HEK293 (cell line): ENCODE measurements at regions not wholly inside any gene's neighbourhood (a gene's known extent, or its start where the extent isn't known, plus 50 kb on each side); places are given as distances from the start of the nearest gene placed in this dataset.

Experiments
- CTCF ChIP-seq: fragments of 450-650 bp; formaldehyde crosslinking; IDR thresholded peaks from 2 replicates; pipeline ENCODE4 v1.5.1; 2016; ENCODE audit warnings: missing biosample characterization, missing genetic modification characterization
- KLF16 ChIP-seq: fragments of 450-650 bp; formaldehyde crosslinking; IDR thresholded peaks from 2 replicates; pipeline ENCODE4 v1.5.1; 2017; ENCODE audit warnings: missing biosample characterization, missing genetic modification characterization
- PATZ1 ChIP-seq: fragments of 450-650 bp; formaldehyde crosslinking; IDR thresholded peaks from 2 replicates; pipeline ENCODE4 v1.5.1; 2016; ENCODE audit warnings: missing biosample characterization, missing genetic modification characterization
- REST ChIP-seq: fragments of 450-650 bp; formaldehyde crosslinking; IDR thresholded peaks from 2 replicates; pipeline ENCODE4 v1.5.1; 2016; ENCODE audit warnings: missing biosample characterization, missing genetic modification characterization
- TSHZ1 ChIP-seq: fragments of 450-650 bp; formaldehyde crosslinking; IDR thresholded peaks from 2 replicates; pipeline ENCODE4 v1.5.1; 2016; ENCODE audit warnings: missing biosample characterization, missing genetic modification characterization, borderline replicate concordance
- ZBTB1 ChIP-seq: fragments of 450-650 bp; formaldehyde crosslinking; IDR thresholded peaks from 2 replicates; pipeline ENCODE4 v1.5.1; 2016; ENCODE audit warnings: missing biosample characterization, missing genetic modification characterization
- ZBTB20 ChIP-seq: fragments of 450-650 bp; formaldehyde crosslinking; IDR thresholded peaks from 2 replicates; pipeline ENCODE4 v1.5.1; 2016; ENCODE audit warnings: missing biosample characterization, missing genetic modification characterization
- ZEB2 ChIP-seq: fragments of 450-650 bp; formaldehyde crosslinking; IDR thresholded peaks from 2 replicates; pipeline ENCODE4 v1.5.1; 2016; ENCODE audit warnings: missing biosample characterization, missing genetic modification characterization
- ZNF112 ChIP-seq: fragments of 450-650 bp; formaldehyde crosslinking; IDR thresholded peaks from 2 replicates; pipeline ENCODE4 v1.5.0; 2017; ENCODE audit warnings: missing biosample characterization, missing genetic modification characterization
- ZNF138 ChIP-seq: fragments of 450-650 bp; formaldehyde crosslinking; IDR thresholded peaks from 2 replicates; pipeline ENCODE4 v1.5.1; 2016; ENCODE audit warnings: missing biosample characterization, missing genetic modification characterization, borderline replicate concordance
- ZNF561 ChIP-seq: fragments of 450-650 bp; IDR thresholded peaks from 2 replicates; pipeline ENCODE4 v1.5.1; 2018; ENCODE audit warnings: missing biosample characterization, missing genetic modification characterization, borderline replicate concordance
- ZNF623 ChIP-seq: fragments of 450-650 bp; formaldehyde crosslinking; IDR thresholded peaks from 2 replicates; pipeline ENCODE4 v1.5.1; 2016; ENCODE audit warnings: missing biosample characterization, missing genetic modification characterization
- ZNF670 ChIP-seq: fragments of 450-650 bp; formaldehyde crosslinking; IDR thresholded peaks from 2 replicates; pipeline ENCODE4 v1.5.1; 2016; ENCODE audit warnings: missing biosample characterization, missing genetic modification characterization, low read depth
- ZNF707 ChIP-seq: fragments of 450-650 bp; formaldehyde crosslinking; IDR thresholded peaks from 2 replicates; pipeline ENCODE4 v1.5.1; 2016; ENCODE audit warnings: missing biosample characterization, missing genetic modification characterization

- TF ChIP-seq ZBTB1 (tag by site-specific recombination) (no peak), ZNF623 (tag by site-specific recombination) (no peak), CTCF (tag by site-specific recombination) (no peak), ZEB2 (tag by site-specific recombination) (no peak), TSHZ1 (tag by site-specific recombination) (no peak), ZNF707 (tag by site-specific recombination) (no peak), REST (tag by site-specific recombination) (no peak), KLF16 (tag by site-specific recombination) (no peak), ZNF138 (tag by site-specific recombination) (no peak), PATZ1 (tag by site-specific recombination) (no peak), ZNF112 (no peak), ZNF561 (tag by site-specific recombination) (no peak), ZNF670 (no peak), ZBTB20 (tag by site-specific recombination) (no peak)
Observed at GRCh38 chr2:59653164-59653563, 900.3 kb downstream of the BCL11A start.
